Lung microvascular endothelial cell (primary cell): ENCODE measurements at regions not wholly inside any gene's neighbourhood (a gene's known extent, or its start where the extent isn't known, plus 50 kb on each side); places are given as distances from the start of the nearest gene placed in this dataset.

ENCODE experiments used
- DNase-seq, 2 donors: peaks; one replicate each; pipeline versions ENCODE4 v3.0.0 to v3.0.0-alpha.2; 2010; ENCODE audit warnings: low read depth in 2 of 2

- no peak for DNase-seq
Measured at GRCh38 chr2:188917632-188918031, 56.5 kb upstream of the COL3A1 start.

DNA sequence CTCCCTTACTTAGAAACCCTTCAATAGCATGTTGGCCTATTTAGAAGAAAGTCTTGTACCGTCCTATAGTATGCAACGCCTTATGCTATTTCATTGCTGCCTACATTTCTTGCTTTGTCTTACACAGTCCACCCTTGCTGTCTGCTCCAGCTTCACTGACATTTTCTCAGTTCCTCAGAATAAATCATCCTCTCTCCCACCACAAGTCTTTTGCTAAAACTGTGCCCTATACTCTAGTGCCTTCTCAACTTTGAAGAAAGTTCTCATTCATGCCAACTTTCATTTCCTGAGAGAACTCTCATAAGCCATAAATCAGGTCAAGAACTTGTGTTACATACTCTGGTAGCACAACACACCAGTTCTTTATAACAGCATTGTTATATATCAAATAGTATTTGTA, 54.3 kb upstream of the COL3A1 start:
- DNase-seq = no peak

DNA sequence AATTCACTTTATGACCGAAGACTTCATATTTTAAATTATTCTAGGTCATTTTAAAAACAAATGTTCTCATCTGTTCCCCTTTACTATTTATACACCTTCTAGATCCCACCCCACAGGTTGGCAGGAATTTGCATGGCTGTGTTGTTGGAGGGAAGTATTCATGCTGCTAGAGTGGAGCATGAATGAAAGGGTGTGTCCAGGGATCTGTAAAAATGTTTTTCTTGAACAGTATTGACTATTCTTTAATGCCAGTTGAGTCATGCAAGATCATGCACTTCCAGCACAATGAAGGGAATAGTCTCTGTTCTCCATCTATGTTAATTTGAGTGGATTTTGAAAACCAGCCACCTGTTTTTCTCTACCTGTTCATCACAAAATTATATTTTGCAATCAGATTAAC, 52.0 kb upstream of the COL3A1 start:
- DNase-seq = no peak
